ENCODE measurements at regions not wholly inside any gene's neighbourhood (a gene's known extent, or its start where the extent isn't known, plus 50 kb on each side); places are given as distances from the start of the nearest gene placed in this dataset.
"Not testable (repeated sequence)": the region's sequence is repeated elsewhere in the genome, so short reads cannot be mapped to it uniquely, and the experiment has no call there.

- no peak overlapping the region for H3K9ac ChIP-seq (ENCODE audit: control insufficient read depth, extremely low read depth, insufficient read depth, low read length)
- no peaks in the 10 kb centered on the region for H3K9me1 ChIP-seq (ENCODE audit: control insufficient read depth, extremely low read depth, insufficient read depth, low read length)
- H3K9me3 ChIP-seq (ENCODE audit: control insufficient read depth, low read depth, low read length): no peaks in the 10 kb centered on the region
- H4K20me1 ChIP-seq (ENCODE audit: control insufficient read depth, extremely low read depth, insufficient read depth, low read length): no peaks in the 10 kb centered on the region
- dilution Hi-C loops (cut with MboI; ENCODE audit: extremely low pct_ligation_motif_present, low sequenced_read_pairs): no loop called here
- FAIRE-seq (no peak), DNase-seq (ENCODE audit: low read depth, low spot score) (no peak)
- H3K27ac ChIP-seq (ENCODE audit: control insufficient read depth, insufficient read depth, low read length): no peak overlapping the region
- no peak overlapping the region for H2AFZ ChIP-seq (ENCODE audit: control insufficient read depth, low read length)
- no peak overlapping the region for H3K4me3 ChIP-seq (ENCODE audit: control insufficient read depth in 2 of 3, extremely low read depth in 1 of 3, insufficient read depth in 2 of 3, low read depth in 1 of 3, low read length in 3 of 3)
- no peaks in the 10 kb centered on the region for H3K36me3 ChIP-seq (ENCODE audit: control insufficient read depth in 2 of 2, extremely low read depth in 1 of 2, insufficient read depth in 2 of 2, low read length in 2 of 2)
- no peaks in the 10 kb centered on the region for H3K79me2 ChIP-seq (ENCODE audit: control insufficient read depth, insufficient read depth, low read length)
- no peaks in the 10 kb centered on the region for H3K27me3 ChIP-seq (ENCODE audit: control insufficient read depth, extremely low read depth, insufficient read depth, low read length)
- H3K4me2 ChIP-seq (ENCODE audit: control insufficient read depth, extremely low read depth, insufficient read depth, low read depth, low read length): no peak overlapping the region
- H3K4me1 ChIP-seq (ENCODE audit: control insufficient read depth, extremely low read depth, insufficient read depth, low read length): no peaks in the 10 kb centered on the region
- TF ChIP-seq CTCF (optimal IDR thresholded peaks at IDR 0.05 in 1 of 3, IDR thresholded peaks at IDR 0.05 in 1 of 3, conservative IDR thresholded peaks at IDR 0.05 in 1 of 3; ENCODE audit: extremely low read depth in 1 of 3, insufficient read depth in 2 of 3, low read length in 3 of 3): no peak
- no peak for TF ChIP-seq EZH2 (IDR thresholded peaks at IDR 0.05; ENCODE audit: low read length)
These were observed 1044.6 kb downstream of the CDH11 start for GRCh38 chr16:64077242-64077641.

GRCh38 chr16:64074706-64075105 lies 1047.2 kb downstream of the CDH11 start:
- Histone ChIP-seq H3K4me1 (ENCODE audit: control insufficient read depth, extremely low read depth, insufficient read depth, low read length) (no peaks in the 10 kb centered on the region), H3K79me2 (ENCODE audit: control insufficient read depth, insufficient read depth, low read length) (no peaks in the 10 kb centered on the region), H3K27me3 (ENCODE audit: control insufficient read depth, extremely low read depth, insufficient read depth, low read length) (no peaks in the 10 kb centered on the region), H3K27ac (ENCODE audit: control insufficient read depth, insufficient read depth, low read length) (no peak overlapping the region), H3K9ac (ENCODE audit: control insufficient read depth, extremely low read depth, insufficient read depth, low read length) (no peak overlapping the region), H3K4me3 (ENCODE audit: control insufficient read depth in 2 of 3, extremely low read depth in 1 of 3, insufficient read depth in 2 of 3, low read depth in 1 of 3, low read length in 3 of 3) (no peak overlapping the region), H2AFZ (ENCODE audit: control insufficient read depth, low read length) (no peak overlapping the region), H4K20me1 (ENCODE audit: control insufficient read depth, extremely low read depth, insufficient read depth, low read length) (no peaks in the 10 kb centered on the region), H3K4me2 (ENCODE audit: control insufficient read depth, extremely low read depth, insufficient read depth, low read depth, low read length) (no peak overlapping the region), H3K9me1 (ENCODE audit: control insufficient read depth, extremely low read depth, insufficient read depth, low read length) (no peaks in the 10 kb centered on the region), H3K9me3 (ENCODE audit: control insufficient read depth, low read depth, low read length) (no peaks in the 10 kb centered on the region), H3K36me3 (ENCODE audit: control insufficient read depth in 2 of 2, extremely low read depth in 1 of 2, insufficient read depth in 2 of 2, low read length in 2 of 2) (no peaks in the 10 kb centered on the region)
- DNase-seq (ENCODE audit: low read depth, low spot score): no peak
- TF ChIP-seq CTCF (optimal IDR thresholded peaks at IDR 0.05 in 1 of 3, IDR thresholded peaks at IDR 0.05 in 1 of 3, conservative IDR thresholded peaks at IDR 0.05 in 1 of 3; ENCODE audit: extremely low read depth in 1 of 3, insufficient read depth in 2 of 3, low read length in 3 of 3): no peak
- TF ChIP-seq EZH2 (IDR thresholded peaks at IDR 0.05; ENCODE audit: low read length): no peak
- dilution Hi-C loops (cut with MboI; ENCODE audit: extremely low pct_ligation_motif_present, low sequenced_read_pairs): no loop called here
- FAIRE-seq: no peak

- DNase-seq (ENCODE audit: low read depth, low spot score); H3K36me3 ChIP-seq (ENCODE audit: control insufficient read depth in 2 of 2, extremely low read depth in 1 of 2, insufficient read depth in 2 of 2, low read length in 2 of 2); H3K4me2 ChIP-seq (ENCODE audit: control insufficient read depth, extremely low read depth, insufficient read depth, low read depth, low read length); H3K9ac ChIP-seq (ENCODE audit: control insufficient read depth, extremely low read depth, insufficient read depth, low read length); H3K27me3 ChIP-seq (ENCODE audit: control insufficient read depth, extremely low read depth, insufficient read depth, low read length); FAIRE-seq; H3K27ac ChIP-seq (ENCODE audit: control insufficient read depth, insufficient read depth, low read length); H3K9me1 ChIP-seq (ENCODE audit: control insufficient read depth, extremely low read depth, insufficient read depth, low read length); H3K79me2 ChIP-seq (ENCODE audit: control insufficient read depth, insufficient read depth, low read length); H4K20me1 ChIP-seq (ENCODE audit: control insufficient read depth, extremely low read depth, insufficient read depth, low read length); H3K9me3 ChIP-seq (ENCODE audit: control insufficient read depth, low read depth, low read length); dilution Hi-C loops (cut with MboI; ENCODE audit: extremely low pct_ligation_motif_present, low sequenced_read_pairs); H3K4me1 ChIP-seq (ENCODE audit: control insufficient read depth, extremely low read depth, insufficient read depth, low read length); H3K4me3 ChIP-seq (ENCODE audit: control insufficient read depth in 2 of 3, extremely low read depth in 1 of 3, insufficient read depth in 2 of 3, low read depth in 1 of 3, low read length in 3 of 3); H2AFZ ChIP-seq (ENCODE audit: control insufficient read depth, low read length): not testable (repeated sequence)
These were observed 1049.6 kb downstream of the CDH11 start for GRCh38 chr16:64072131-64072730.

Measured in keratinocyte (primary cell).